ENCODE measurements at regions not wholly inside any gene's neighbourhood (a gene's known extent, or its start where the extent isn't known, plus 50 kb on each side); places are given as distances from the start of the nearest gene placed in this dataset.

DNA sequence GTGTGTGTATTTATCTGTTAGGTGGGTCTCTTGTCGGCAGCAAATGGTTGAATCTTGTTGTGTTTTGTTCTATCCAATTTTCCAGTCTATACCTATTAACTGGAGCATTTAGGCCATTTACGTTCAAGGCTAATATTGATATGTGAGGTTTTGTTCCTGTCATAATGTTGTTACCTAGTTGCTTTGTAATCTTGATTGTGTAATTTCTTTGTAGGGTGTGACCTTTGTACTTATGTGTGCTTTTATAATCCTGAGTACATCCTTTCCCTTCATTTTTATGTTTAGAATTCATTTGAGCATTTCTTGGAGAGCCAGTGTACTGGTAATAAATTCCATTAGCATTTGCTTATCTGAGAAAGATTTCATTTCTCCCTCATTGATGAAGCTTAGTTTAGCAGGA lies 83.0 kb upstream of the MIR17HG start:
- H3K4me1 Mint-ChIP-seq = no peaks in the 10 kb centered on the region
- no peak overlapping the region for H3K4me3 Mint-ChIP-seq
- CTCF ChIA-PET = no interaction called here
- POLR2A ChIA-PET = no interaction called here
- no peaks in the 10 kb centered on the region for H3K9me3 Mint-ChIP-seq
- H3K27me3 Mint-ChIP-seq = peaks cover 5% of the 10 kb centered on the region
- no peak for DNase-seq
- no peak overlapping the region for H3K27ac Mint-ChIP-seq
- no peaks in the 10 kb centered on the region for H3K36me3 Mint-ChIP-seq (ENCODE audit: low read depth)

- Mint-ChIP-seq H3K27ac (no peak overlapping the region), H3K27me3 (peaks cover 4% of the 10 kb centered on the region), H3K9me3 (no peaks in the 10 kb centered on the region), H3K4me1 (peaks cover 5% of the 10 kb centered on the region), H3K4me3 (no peak overlapping the region), H3K36me3 (ENCODE audit: low read depth) (no peaks in the 10 kb centered on the region)
- POLR2A ChIA-PET = no interaction called here
- DNase-seq = no peak
- CTCF ChIA-PET = no interaction called here
Measured at GRCh38 chr13:91269237-91269636, 78.2 kb upstream of the MIR17HG start.

- Mint-ChIP-seq H3K4me3 (no peak overlapping the region), H3K27ac (no peak overlapping the region), H3K27me3 (peaks cover 4% of the 10 kb centered on the region), H3K36me3 (ENCODE audit: low read depth) (no peaks in the 10 kb centered on the region), H3K4me1 (peaks cover 5% of the 10 kb centered on the region), H3K9me3 (no peaks in the 10 kb centered on the region)
- ChIA-PET CTCF (no interaction called here), POLR2A (no interaction called here)
- no peak for DNase-seq
Measured at GRCh38 chr13:91270031-91270430, 77.5 kb upstream of the MIR17HG start.

DNA sequence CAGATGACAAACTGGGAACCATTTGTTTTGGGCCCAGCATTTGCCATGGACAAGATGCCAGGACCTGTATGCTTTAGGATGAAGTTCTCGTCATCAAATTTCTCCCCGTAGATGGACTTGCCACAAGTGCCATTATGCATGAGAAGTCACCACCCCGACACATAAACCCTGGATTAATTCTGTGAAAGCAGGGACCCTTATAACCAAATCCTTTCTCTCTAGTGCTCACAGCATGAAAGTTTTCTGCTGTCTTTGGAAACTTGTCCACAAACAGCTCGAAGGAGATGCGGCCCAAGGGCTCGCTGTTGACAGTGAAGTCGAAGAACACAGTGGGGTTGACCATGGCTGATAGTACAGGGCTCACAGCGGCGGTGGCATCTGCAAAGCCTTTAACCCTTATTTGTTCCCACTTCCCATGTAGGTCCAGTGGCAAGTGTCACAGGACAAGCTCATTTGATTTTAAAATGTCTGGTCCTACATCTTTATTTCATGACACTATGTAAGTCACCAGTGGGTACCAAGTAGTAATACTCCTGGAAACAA lies 75.2 kb upstream of the MIR17HG start:
- DNase-seq = no peak
- no peaks in the 10 kb centered on the region for H3K36me3 Mint-ChIP-seq (ENCODE audit: low read depth)
- H3K4me3 Mint-ChIP-seq = no peak overlapping the region
- POLR2A ChIA-PET = no interaction called here
- no peaks in the 10 kb centered on the region for H3K9me3 Mint-ChIP-seq
- peaks cover 5% of the 10 kb centered on the region for H3K4me1 Mint-ChIP-seq
- CTCF ChIA-PET = no interaction called here
- H3K27me3 Mint-ChIP-seq = peaks cover 5% of the 10 kb centered on the region
- no peak overlapping the region for H3K27ac Mint-ChIP-seq

DNA sequence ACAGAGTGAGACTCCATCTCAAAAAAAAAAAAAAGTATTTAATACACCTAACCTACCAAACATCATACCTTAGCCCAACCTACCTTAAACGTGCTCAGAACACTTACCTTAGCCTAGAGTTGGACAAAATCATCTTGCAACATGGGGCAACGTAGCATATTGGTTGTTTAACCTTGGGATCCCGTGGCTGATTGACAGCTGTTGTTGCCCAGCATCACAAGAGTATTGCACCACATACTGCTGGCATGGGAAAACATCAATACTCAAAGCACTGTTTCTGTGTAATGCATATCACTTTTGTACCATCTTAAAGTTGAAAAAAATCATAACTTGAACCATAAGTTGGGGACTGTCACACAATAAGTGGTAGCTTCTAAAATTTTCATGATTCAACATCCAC lies 73.8 kb upstream of the MIR17HG start:
- Mint-ChIP-seq H3K4me1 (peaks cover 5% of the 10 kb centered on the region), H3K27ac (no peak overlapping the region), H3K9me3 (no peaks in the 10 kb centered on the region), H3K27me3 (peaks cover 15% of the 10 kb centered on the region), H3K36me3 (ENCODE audit: low read depth) (no peaks in the 10 kb centered on the region), H3K4me3 (no peak overlapping the region)
- ChIA-PET CTCF (interaction anchor here (0.7 kb wide), 1 partner anchor 28 kb away, joined by 3 read pairs; no protein-coding TSS in a partner anchor), POLR2A (no interaction called here)
- DNase-seq = no peak

- DNase-seq = no peak
- POLR2A ChIA-PET = no interaction called here
Measured at GRCh38 chr13:91277013-91277676, 70.3 kb upstream of the MIR17HG start.

DNA sequence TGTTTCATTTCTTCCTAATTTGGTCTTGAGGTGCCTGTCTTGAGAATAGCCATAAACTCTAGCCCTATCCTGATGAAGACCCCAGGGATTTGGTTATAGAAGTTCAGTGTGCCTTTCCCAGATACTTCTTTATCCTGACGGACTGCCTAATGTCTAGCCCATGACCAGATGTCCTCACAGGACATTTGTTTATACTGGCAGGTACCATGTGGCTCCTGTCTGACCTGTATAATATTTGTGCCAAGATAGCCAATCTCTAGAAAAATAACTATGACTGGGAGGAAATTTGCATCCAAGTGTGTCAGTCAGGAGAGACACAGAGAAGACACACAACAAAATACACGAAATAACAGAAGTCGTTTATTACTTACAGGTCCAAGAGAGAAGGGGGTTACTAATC lies 69.2 kb upstream of the MIR17HG start:
- no peaks in the 10 kb centered on the region for H3K4me1 Mint-ChIP-seq
- no peak for DNase-seq
- no peaks in the 10 kb centered on the region for H3K9me3 Mint-ChIP-seq
- H3K27me3 Mint-ChIP-seq = peaks cover 11% of the 10 kb centered on the region
- ChIA-PET CTCF (no interaction called here), POLR2A (no interaction called here)
- no peak overlapping the region for H3K4me3 Mint-ChIP-seq
- H3K27ac Mint-ChIP-seq = no peak overlapping the region
- no peaks in the 10 kb centered on the region for H3K36me3 Mint-ChIP-seq (ENCODE audit: low read depth)

More at GRCh38 chr13:91277013-91277676, 70.3 kb upstream of the MIR17HG start:
- no peaks in the 10 kb centered on the region for H3K36me3 Mint-ChIP-seq (ENCODE audit: low read depth)
- H3K4me3 Mint-ChIP-seq = no peak overlapping the region
- H3K27me3 Mint-ChIP-seq = peaks cover 13% of the 10 kb centered on the region
- no peaks in the 10 kb centered on the region for H3K9me3 Mint-ChIP-seq
- H3K4me1 Mint-ChIP-seq = no peaks in the 10 kb centered on the region
- CTCF ChIA-PET = no interaction called here
- H3K27ac Mint-ChIP-seq = no peak overlapping the region

DNA sequence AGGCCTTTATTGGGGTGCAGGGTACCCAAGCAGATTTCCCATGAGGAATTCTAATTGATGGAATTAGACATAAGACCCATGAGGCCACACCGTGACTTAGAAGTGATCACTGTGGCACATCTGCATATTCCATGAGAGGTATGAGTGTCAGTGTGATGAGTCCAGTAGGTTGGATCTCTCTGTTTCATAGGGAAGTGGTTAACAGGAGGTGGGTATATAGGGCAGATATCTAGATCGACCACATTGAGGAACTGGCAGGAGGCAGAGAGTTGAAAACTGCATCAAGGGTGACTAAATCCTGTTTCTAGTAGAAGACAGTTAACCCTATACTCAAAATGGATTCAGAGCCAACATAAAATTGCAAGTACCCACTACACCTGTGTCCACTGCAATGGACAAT lies 68.6 kb upstream of the MIR17HG start:
- no peak for DNase-seq
- Mint-ChIP-seq H3K4me1 (no peaks in the 10 kb centered on the region), H3K27me3 (peaks cover 11% of the 10 kb centered on the region), H3K27ac (no peak overlapping the region), H3K36me3 (ENCODE audit: low read depth) (no peaks in the 10 kb centered on the region), H3K9me3 (no peaks in the 10 kb centered on the region), H3K4me3 (no peak overlapping the region)
- ChIA-PET POLR2A (no interaction called here), CTCF (no interaction called here)

DNA sequence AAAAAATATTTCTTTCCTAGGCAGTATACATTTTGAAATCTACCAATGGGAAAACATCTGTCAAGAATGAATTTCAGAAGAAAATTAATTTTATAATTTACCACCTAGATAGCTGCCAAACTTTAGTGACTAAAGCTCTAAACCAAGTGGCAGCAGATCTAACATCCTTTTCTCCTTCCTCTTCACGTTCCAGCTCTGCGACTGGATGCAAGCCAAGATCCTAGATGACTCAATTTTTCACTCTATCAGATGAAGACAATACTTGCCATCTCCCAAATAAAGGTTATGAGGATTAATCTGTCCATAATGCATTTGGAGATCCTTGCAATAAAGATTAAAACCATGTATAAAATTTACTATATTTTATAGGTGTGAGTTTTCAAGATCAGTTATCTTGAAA lies 66.7 kb upstream of the MIR17HG start:
- Mint-ChIP-seq H3K4me3 (no peak overlapping the region), H3K27ac (no peak overlapping the region), H3K36me3 (ENCODE audit: low read depth) (no peaks in the 10 kb centered on the region), H3K9me3 (no peaks in the 10 kb centered on the region), H3K27me3 (peaks cover 11% of the 10 kb centered on the region), H3K4me1 (no peaks in the 10 kb centered on the region)
- DNase-seq = no peak
- POLR2A ChIA-PET = no interaction called here
- CTCF ChIA-PET = no interaction called here

- Mint-ChIP-seq H3K27ac (no peak overlapping the region), H3K9me3 (no peaks in the 10 kb centered on the region), H3K4me1 (no peaks in the 10 kb centered on the region), H3K4me3 (no peak overlapping the region), H3K36me3 (ENCODE audit: low read depth) (no peaks in the 10 kb centered on the region), H3K27me3 (no peaks in the 10 kb centered on the region)
- ChIA-PET CTCF (no interaction called here), POLR2A (no interaction called here)
- no peak for DNase-seq
Measured at GRCh38 chr13:91284335-91284734, 63.2 kb upstream of the MIR17HG start.

GRCh38 chr13:91286317-91286716 lies 61.2 kb upstream of the MIR17HG start:
- Mint-ChIP-seq H3K4me1 (no peaks in the 10 kb centered on the region), H3K27me3 (peaks cover 4% of the 10 kb centered on the region), H3K27ac (no peak overlapping the region), H3K36me3 (ENCODE audit: low read depth) (no peaks in the 10 kb centered on the region), H3K4me3 (no peak overlapping the region), H3K9me3 (no peaks in the 10 kb centered on the region)
- CTCF ChIA-PET = no interaction called here
- DNase-seq = no peak
- POLR2A ChIA-PET = no interaction called here

DNA sequence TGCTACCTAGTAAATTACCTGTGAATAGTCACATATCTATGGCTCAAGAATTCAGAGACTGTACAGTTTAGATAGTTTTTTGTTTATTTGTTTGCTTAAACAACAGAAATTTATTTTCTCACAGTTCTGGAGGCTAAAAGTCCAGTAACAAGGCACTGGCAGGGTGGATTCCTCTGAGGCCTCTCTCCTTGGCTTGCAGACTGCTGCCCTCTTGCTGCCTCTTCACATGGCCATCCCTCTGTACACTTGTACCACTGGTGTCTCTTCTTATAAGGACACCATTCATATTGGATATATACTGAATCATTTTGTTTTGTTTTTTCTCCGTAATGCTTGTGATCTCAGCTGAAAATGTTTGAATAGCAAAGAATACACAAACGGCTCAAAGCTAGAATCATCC lies 56.4 kb upstream of the MIR17HG start:
- CTCF ChIA-PET = interaction anchor here (0.6 kb wide), 1 partner anchor 145 kb away, joined by 3 read pairs; no protein-coding TSS in a partner anchor

GRCh38 chr13:91292630-91293221 lies 54.8 kb upstream of the MIR17HG start:
- Mint-ChIP-seq H3K4me3 (no peak overlapping the region), H3K9me3 (no peaks in the 10 kb centered on the region), H3K4me1 (no peaks in the 10 kb centered on the region), H3K36me3 (ENCODE audit: low read depth) (no peaks in the 10 kb centered on the region), H3K27me3 (peaks cover 4% of the 10 kb centered on the region), H3K27ac (no peak overlapping the region)
- no peak for DNase-seq
- CTCF ChIA-PET = no interaction called here
- POLR2A ChIA-PET = no interaction called here

More for the DNA sequence above, 56.4 kb upstream of the MIR17HG start:
- no peaks in the 10 kb centered on the region for H3K36me3 Mint-ChIP-seq (ENCODE audit: low read depth)
- no peaks in the 10 kb centered on the region for H3K4me1 Mint-ChIP-seq
- DNase-seq = no peak
- no peak overlapping the region for H3K27ac Mint-ChIP-seq
- H3K4me3 Mint-ChIP-seq = no peak overlapping the region
- no peaks in the 10 kb centered on the region for H3K9me3 Mint-ChIP-seq
- H3K27me3 Mint-ChIP-seq = peaks cover 4% of the 10 kb centered on the region
- POLR2A ChIA-PET = no interaction called here

DNA sequence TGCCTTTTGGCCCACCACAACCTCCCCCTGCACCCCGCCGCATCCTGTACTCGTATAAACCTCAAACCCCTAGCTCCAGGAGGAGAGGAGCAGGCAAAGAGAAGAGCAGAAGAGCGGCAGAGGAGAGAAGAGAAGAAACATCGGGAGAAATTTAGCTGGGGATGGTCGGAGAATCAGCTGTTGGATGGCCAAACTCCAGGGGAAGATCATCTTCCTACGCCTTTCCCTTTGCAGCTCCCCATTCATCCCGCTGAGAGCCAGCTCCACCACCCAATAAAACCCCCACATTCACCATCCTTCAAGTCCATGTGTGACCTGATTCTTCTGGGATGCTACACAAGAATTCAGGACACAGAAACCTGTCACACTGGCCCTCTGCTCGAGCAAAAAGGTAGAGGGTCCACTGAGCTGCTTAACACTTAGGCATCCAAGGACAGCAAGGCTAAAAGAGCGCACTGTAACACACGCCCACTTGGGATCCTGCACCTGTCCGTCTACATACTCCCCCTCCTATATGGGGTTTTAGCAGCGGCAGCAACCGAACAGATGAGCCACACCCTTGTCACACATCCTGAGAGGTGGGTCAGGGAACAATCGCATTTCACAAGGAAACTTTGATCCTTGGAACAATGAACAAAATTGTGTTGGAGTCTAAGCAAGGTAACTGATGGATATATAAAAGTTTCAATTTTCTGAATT lies 51.6 kb upstream of the MIR17HG start:
- H3K36me3 Mint-ChIP-seq (ENCODE audit: low read depth) = no peaks in the 10 kb centered on the region
- CTCF ChIA-PET = no interaction called here

More for the DNA sequence above, 51.6 kb upstream of the MIR17HG start:
- Mint-ChIP-seq H3K27ac (no peak overlapping the region), H3K4me3 (no peak overlapping the region), H3K27me3 (peaks cover 11% of the 10 kb centered on the region), H3K9me3 (no peaks in the 10 kb centered on the region), H3K4me1 (no peaks in the 10 kb centered on the region)
- no peak for DNase-seq
- POLR2A ChIA-PET = no interaction called here

Measured in activated CD4-positive, alpha-beta memory T cell treated with anti-CD3 and anti-CD28 coated beads, Interleukin-2, amount 10 ng/mL, durations not matched to agents 7 days and 5 days (primary cell).